ENCODE measurements at regions not wholly inside any gene's neighbourhood (a gene's known extent, or its start where the extent isn't known, plus 50 kb on each side); places are given as distances from the start of the nearest gene placed in this dataset.

- Histone ChIP-seq H3K27ac (peak overlapping the region in 1 of 2 donors; percentile 90), H3K9me3 (no peaks in the 10 kb centered on the region), H3K27me3 (no peaks in the 10 kb centered on the region), H3K36me3 (no peaks in the 10 kb centered on the region), H3K4me3 (no peak overlapping the region), H3K4me1 (peaks cover 0 to 12% of the 10 kb centered on the region in 2 donors)
- TF ChIP-seq, protein P1, sequence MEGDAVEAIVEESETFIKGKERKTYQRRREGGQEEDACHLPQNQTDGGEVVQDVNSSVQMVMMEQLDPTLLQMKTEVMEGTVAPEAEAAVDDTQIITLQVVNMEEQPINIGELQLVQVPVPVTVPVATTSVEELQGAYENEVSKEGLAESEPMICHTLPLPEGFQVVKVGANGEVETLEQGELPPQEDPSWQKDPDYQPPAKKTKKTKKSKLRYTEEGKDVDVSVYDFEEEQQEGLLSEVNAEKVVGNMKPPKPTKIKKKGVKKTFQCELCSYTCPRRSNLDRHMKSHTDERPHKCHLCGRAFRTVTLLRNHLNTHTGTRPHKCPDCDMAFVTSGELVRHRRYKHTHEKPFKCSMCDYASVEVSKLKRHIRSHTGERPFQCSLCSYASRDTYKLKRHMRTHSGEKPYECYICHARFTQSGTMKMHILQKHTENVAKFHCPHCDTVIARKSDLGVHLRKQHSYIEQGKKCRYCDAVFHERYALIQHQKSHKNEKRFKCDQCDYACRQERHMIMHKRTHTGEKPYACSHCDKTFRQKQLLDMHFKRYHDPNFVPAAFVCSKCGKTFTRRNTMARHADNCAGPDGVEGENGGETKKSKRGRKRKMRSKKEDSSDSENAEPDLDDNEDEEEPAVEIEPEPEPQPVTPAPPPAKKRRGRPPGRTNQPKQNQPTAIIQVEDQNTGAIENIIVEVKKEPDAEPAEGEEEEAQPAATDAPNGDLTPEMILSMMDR (IDR thresholded peaks at IDR 0.05), result no peak
- no peak for DNase-seq (ENCODE audit: low spot score)
These were observed 66.4 kb upstream of the STK38L start for GRCh38 chr12:27177706-27178105.

DNA sequence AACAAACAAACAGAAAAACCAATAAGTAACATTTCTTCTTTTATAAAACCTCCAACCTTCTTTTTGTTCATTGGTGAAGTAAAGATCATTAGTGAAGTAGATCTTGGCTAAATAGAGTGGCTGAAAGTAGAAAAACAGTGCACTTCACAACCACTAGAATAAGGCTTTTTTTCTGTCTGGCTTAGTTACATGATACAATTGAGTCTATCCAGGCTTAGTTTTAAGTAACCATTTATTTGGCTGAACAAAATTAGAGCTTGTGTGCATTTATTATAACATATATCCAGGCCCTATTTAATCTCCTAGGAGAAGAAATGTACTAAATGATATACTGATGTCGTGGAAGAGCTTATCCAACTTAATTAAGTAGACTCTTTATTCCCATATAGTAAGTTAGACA lies 65.8 kb upstream of the STK38L start:
- TF ChIP-seq, protein P1 (IDR thresholded peaks at IDR 0.05), result no peak
- peak overlapping the region in 1 of 2 donors; percentile 90 for H3K27ac ChIP-seq

DNA sequence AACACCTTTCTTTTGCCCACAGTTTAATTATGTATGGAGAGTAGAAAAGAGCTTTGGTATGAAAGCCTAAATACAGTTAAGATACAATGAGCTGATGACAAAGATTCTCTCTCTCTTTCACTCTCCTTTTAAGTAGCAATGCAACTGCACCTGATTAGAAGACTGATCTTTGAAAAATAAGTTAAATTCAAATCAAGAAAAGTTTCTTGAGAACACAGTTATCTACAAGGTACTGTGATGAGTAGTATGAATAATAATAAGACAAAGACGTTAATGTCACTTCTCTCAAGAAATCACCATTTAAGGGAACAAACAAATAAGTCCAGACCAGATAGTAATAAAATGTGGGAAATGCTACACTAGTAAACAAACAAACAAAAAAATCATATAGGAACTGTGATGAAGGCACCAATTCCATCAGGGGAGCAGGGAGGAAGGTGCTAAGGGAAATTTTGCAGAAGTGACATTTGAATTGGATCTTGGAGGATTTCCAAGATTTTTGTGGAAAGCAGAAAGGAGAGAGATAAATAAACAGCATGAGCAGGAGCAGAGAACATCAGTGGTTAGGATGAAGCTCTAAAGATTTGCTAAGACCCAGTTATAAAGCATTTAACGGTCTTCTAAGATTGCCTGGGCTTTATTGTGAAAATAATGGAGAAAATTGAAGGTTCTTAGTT lies 65.2 kb upstream of the STK38L start:
- no peaks in the 10 kb centered on the region for H3K36me3 ChIP-seq
- no peak for DNase-seq (ENCODE audit: low spot score)
- peaks cover 0 to 12% of the 10 kb centered on the region in 2 donors for H3K4me1 ChIP-seq
- no peaks in the 10 kb centered on the region for H3K9me3 ChIP-seq
- H3K27me3 ChIP-seq, result no peaks in the 10 kb centered on the region
- TF ChIP-seq, protein P1 (IDR thresholded peaks at IDR 0.05), result no peak
- peak overlapping the region; percentile 41 to 90 for H3K27ac ChIP-seq
- H3K4me3 ChIP-seq, result no peak overlapping the region

More for the DNA sequence above, 65.8 kb upstream of the STK38L start:
- no peaks in the 10 kb centered on the region for H3K9me3 ChIP-seq
- H3K27me3 ChIP-seq, result no peaks in the 10 kb centered on the region
- H3K4me3 ChIP-seq, result no peak overlapping the region
- no peak for DNase-seq (ENCODE audit: low spot score)
- peaks cover 0 to 12% of the 10 kb centered on the region in 2 donors for H3K4me1 ChIP-seq
- H3K36me3 ChIP-seq, result no peaks in the 10 kb centered on the region

DNA sequence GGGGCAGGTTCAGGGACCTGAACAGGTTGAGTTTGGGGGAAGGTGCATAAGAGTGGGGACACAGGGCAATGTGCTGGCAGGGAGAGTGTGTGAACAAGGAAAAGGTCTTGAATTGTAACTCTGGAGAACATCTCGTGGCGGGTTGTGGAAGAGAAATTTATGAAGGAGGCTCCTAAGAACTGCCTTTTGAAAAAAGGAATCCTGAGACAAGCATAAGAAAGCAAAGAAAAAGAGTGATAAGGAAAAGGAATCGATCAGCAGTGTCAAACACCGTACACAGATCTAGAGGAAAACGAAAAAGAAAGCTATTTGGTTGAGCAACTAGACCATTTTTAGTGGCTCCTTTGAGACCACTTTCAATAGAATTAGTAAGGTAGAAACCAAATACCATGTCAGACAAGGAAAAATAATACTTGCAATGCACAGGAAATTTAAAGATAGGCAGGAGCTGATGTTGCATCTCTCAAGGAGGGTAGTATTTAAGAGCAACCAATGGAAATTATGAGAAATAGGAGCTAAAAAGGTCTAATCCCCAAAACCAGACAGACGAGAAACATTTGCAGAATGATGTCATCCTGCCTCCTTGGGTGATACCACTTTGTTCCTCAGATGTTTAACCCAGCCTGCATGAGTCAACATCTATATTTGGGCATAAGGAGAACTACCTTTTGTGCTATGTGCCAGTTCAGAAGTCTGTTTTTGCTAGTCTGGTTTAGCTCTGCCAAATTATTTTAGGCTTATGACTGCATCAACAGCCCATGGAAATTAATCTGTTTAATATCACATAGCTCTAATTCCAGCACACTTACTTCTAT lies 64.5 kb upstream of the STK38L start:
- DNase-seq (ENCODE audit: low spot score), result no peak
- peak overlapping the region; percentile 41 to 90 for H3K27ac ChIP-seq
- H3K4me3 ChIP-seq, result no peak overlapping the region
- H3K4me1 ChIP-seq, result peaks cover 0 to 12% of the 10 kb centered on the region in 2 donors
- H3K36me3 ChIP-seq, result no peaks in the 10 kb centered on the region
- TF ChIP-seq, protein P1 (IDR thresholded peaks at IDR 0.05), result no peak
- no peaks in the 10 kb centered on the region for H3K9me3 ChIP-seq
- no peaks in the 10 kb centered on the region for H3K27me3 ChIP-seq

- Histone ChIP-seq H3K9me3 (no peaks in the 10 kb centered on the region), H3K4me3 (no peak overlapping the region), H3K4me1 (peaks cover 0 to 23% of the 10 kb centered on the region in 2 donors), H3K27me3 (no peaks in the 10 kb centered on the region), H3K27ac (peak overlapping the region in 1 of 2 donors; percentile 90), H3K36me3 (no peaks in the 10 kb centered on the region)
- TF ChIP-seq, protein P1 (IDR thresholded peaks at IDR 0.05), result no peak
- no peak for DNase-seq (ENCODE audit: low spot score)
These were observed 63.1 kb upstream of the STK38L start for GRCh38 chr12:27180906-27181505.
